Testis (tissue), 2 donors: ENCODE measurements at regions not wholly inside any gene's neighbourhood (a gene's known extent, or its start where the extent isn't known, plus 50 kb on each side); places are given as distances from the start of the nearest gene placed in this dataset.
"Not testable (repeated sequence)": the region's sequence is repeated elsewhere in the genome, so short reads cannot be mapped to it uniquely, and the experiment has no call there.

Source experiments
- CTCF ChIP-seq, 3 experiments: fragments of 450-650 bp in 2 of 3; fragments of 200-600 bp in 1 of 3; sonication (generic) in 1 of 3; IDR thresholded peaks; one replicate each; pipeline ENCODE4 v1.5.1; 2016 to 2019; ENCODE audit warnings: antibody characterized with exemption in 3 of 3, mild to moderate bottlenecking in 2 of 3, moderate library complexity in 1 of 3
- POLR2A ChIP-seq: fragments of 450-650 bp; IDR thresholded peaks from one replicate; pipeline ENCODE4 v1.6.1; 2017; ENCODE audit warnings: antibody characterized with exemption, mild to moderate bottlenecking, moderate library complexity

- TF ChIP-seq CTCF (IDR thresholded peaks at IDR 0.05); POLR2A: not testable (repeated sequence)
Observed at GRCh38 chr21:6123224-6123623, 4398.2 kb upstream of the TPTE start.
